ENCODE measurements at regions not wholly inside any gene's neighbourhood (a gene's known extent, or its start where the extent isn't known, plus 50 kb on each side); places are given as distances from the start of the nearest gene placed in this dataset.

GRCh38 chr5:44028226-44028625 is 361.0 kb downstream of the FGF10 start:
- ChIA-PET POLR2A (no interaction called here), CTCF (no interaction called here)
- no peak for DNase-seq (ENCODE audit: low read depth, low spot score)
- no peak overlapping the region for H3K4me3 ChIP-seq (ENCODE audit: low read depth, low read length)
- no peak for TF ChIP-seq CTCF (IDR thresholded peaks at IDR 0.05; ENCODE audit: insufficient read depth, low read length, missing control alignments)

- no peak overlapping the region for H3K4me3 ChIP-seq (ENCODE audit: low read depth, low read length)
- no peak for DNase-seq (ENCODE audit: low read depth, low spot score)
- no peak for TF ChIP-seq CTCF (IDR thresholded peaks at IDR 0.05; ENCODE audit: insufficient read depth, low read length, missing control alignments)
- ChIA-PET CTCF (no interaction called here), POLR2A (no interaction called here)
Observed at GRCh38 chr5:44022622-44023021, 366.6 kb downstream of the FGF10 start.

GRCh38 chr5:44011518-44011917 is 377.7 kb downstream of the FGF10 start:
- no peak for TF ChIP-seq CTCF (IDR thresholded peaks at IDR 0.05; ENCODE audit: insufficient read depth, low read length, missing control alignments)
- POLR2A ChIA-PET = no interaction called here
- CTCF ChIA-PET = no interaction called here
- DNase-seq (ENCODE audit: low read depth, low spot score) = no peak
- H3K4me3 ChIP-seq (ENCODE audit: low read depth, low read length) = no peak overlapping the region

GRCh38 chr5:44002381-44002901 is 386.8 kb downstream of the FGF10 start:
- DNase-seq (ENCODE audit: low read depth, low spot score) = no peak
- POLR2A ChIA-PET = no interaction called here
- CTCF ChIA-PET = no interaction called here
- no peak for TF ChIP-seq CTCF (IDR thresholded peaks at IDR 0.05; ENCODE audit: insufficient read depth, low read length, missing control alignments)
- H3K4me3 ChIP-seq (ENCODE audit: low read depth, low read length) = no peak overlapping the region

GRCh38 chr5:44001675-44002380 is 387.4 kb downstream of the FGF10 start:
- no peak overlapping the region for H3K4me3 ChIP-seq (ENCODE audit: low read depth, low read length)
- no peak for DNase-seq (ENCODE audit: low read depth, low spot score)
- ChIA-PET POLR2A (no interaction called here), CTCF (no interaction called here)
- no peak for TF ChIP-seq CTCF (IDR thresholded peaks at IDR 0.05; ENCODE audit: insufficient read depth, low read length, missing control alignments)

- CTCF ChIA-PET = no interaction called here
- no peak for DNase-seq (ENCODE audit: low read depth, low spot score)
- no peak for TF ChIP-seq CTCF (IDR thresholded peaks at IDR 0.05; ENCODE audit: insufficient read depth, low read length, missing control alignments)
- no peak overlapping the region for H3K4me3 ChIP-seq (ENCODE audit: low read depth, low read length)
- POLR2A ChIA-PET = no interaction called here
Observed at GRCh38 chr5:44001236-44001635, 388.0 kb downstream of the FGF10 start.
